ENCODE measurements at regions not wholly inside any gene's neighbourhood (a gene's known extent, or its start where the extent isn't known, plus 50 kb on each side); places are given as distances from the start of the nearest gene placed in this dataset.
"Not testable (repeated sequence)": the region's sequence is repeated elsewhere in the genome, so short reads cannot be mapped to it uniquely, and the experiment has no call there.

DNA sequence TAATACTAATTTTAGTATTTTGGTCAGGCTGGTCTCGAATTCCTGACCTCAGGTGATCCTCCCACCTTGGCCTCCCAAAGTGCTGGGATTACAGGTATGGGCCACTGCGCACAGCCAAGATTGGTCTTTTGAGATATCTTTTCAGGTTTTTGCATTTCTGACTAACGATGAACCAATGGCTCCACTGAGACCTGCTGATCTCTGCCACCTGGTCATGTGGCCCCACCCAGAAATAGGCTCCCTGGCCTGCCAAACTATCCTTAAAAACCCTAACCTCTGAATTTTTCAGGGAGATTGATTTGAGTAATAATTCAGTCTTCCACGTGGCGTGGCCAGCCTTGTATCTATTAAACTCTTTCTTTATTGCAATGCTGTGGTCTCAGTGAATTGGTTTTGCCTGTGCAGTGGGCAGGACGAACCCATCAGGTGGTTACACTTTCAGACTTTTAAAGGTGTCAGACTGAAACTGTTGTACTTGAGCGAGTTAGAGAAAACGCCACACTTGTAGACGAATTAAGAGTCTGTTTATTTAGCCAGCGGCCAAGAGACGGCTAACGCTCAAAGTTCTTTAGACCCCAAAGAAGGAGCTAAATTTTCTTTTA lies 85.8 kb upstream of the MSH6 start:
- Histone ChIP-seq H3K4me3 (replicated peaks; ENCODE audit: insufficient read depth, low read length) (no peak overlapping the region), H3K27me3 (ENCODE audit: insufficient read depth, poor library complexity, severe bottlenecking) (no peaks in the 10 kb centered on the region), H3K27ac (replicated peaks) (no peak overlapping the region)
- TF ChIP-seq, protein P1, sequence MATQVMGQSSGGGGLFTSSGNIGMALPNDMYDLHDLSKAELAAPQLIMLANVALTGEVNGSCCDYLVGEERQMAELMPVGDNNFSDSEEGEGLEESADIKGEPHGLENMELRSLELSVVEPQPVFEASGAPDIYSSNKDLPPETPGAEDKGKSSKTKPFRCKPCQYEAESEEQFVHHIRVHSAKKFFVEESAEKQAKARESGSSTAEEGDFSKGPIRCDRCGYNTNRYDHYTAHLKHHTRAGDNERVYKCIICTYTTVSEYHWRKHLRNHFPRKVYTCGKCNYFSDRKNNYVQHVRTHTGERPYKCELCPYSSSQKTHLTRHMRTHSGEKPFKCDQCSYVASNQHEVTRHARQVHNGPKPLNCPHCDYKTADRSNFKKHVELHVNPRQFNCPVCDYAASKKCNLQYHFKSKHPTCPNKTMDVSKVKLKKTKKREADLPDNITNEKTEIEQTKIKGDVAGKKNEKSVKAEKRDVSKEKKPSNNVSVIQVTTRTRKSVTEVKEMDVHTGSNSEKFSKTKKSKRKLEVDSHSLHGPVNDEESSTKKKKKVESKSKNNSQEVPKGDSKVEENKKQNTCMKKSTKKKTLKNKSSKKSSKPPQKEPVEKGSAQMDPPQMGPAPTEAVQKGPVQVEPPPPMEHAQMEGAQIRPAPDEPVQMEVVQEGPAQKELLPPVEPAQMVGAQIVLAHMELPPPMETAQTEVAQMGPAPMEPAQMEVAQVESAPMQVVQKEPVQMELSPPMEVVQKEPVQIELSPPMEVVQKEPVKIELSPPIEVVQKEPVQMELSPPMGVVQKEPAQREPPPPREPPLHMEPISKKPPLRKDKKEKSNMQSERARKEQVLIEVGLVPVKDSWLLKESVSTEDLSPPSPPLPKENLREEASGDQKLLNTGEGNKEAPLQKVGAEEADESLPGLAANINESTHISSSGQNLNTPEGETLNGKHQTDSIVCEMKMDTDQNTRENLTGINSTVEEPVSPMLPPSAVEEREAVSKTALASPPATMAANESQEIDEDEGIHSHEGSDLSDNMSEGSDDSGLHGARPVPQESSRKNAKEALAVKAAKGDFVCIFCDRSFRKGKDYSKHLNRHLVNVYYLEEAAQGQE (IDR thresholded peaks at IDR 0.05; ENCODE audit: insufficient replicate concordance, low read depth): no peak
- TF ChIP-seq, protein P2, sequence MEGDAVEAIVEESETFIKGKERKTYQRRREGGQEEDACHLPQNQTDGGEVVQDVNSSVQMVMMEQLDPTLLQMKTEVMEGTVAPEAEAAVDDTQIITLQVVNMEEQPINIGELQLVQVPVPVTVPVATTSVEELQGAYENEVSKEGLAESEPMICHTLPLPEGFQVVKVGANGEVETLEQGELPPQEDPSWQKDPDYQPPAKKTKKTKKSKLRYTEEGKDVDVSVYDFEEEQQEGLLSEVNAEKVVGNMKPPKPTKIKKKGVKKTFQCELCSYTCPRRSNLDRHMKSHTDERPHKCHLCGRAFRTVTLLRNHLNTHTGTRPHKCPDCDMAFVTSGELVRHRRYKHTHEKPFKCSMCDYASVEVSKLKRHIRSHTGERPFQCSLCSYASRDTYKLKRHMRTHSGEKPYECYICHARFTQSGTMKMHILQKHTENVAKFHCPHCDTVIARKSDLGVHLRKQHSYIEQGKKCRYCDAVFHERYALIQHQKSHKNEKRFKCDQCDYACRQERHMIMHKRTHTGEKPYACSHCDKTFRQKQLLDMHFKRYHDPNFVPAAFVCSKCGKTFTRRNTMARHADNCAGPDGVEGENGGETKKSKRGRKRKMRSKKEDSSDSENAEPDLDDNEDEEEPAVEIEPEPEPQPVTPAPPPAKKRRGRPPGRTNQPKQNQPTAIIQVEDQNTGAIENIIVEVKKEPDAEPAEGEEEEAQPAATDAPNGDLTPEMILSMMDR (IDR thresholded peaks at IDR 0.05; ENCODE audit: insufficient read depth, low read length): no peak
- no peak for DNase-seq (ENCODE audit: low read depth in 1 of 2, low spot score in 1 of 2)

- Histone ChIP-seq H3K27me3 (ENCODE audit: insufficient read depth, poor library complexity, severe bottlenecking) (no peaks in the 10 kb centered on the region), H3K27ac (replicated peaks) (no peak overlapping the region), H3K4me3 (replicated peaks; ENCODE audit: insufficient read depth, low read length) (no peak overlapping the region)
- TF ChIP-seq SPI1 (IDR thresholded peaks at IDR 0.05; ENCODE audit: borderline replicate concordance, low read depth): no peak
- TF ChIP-seq, protein P1 (IDR thresholded peaks at IDR 0.05; ENCODE audit: insufficient replicate concordance, low read depth): no peak
- TF ChIP-seq, protein P2 (IDR thresholded peaks at IDR 0.05; ENCODE audit: insufficient read depth, low read length): no peak
- TF ChIP-seq POLR2AphosphoS5 (IDR thresholded peaks at IDR 0.05; ENCODE audit: low read depth): no peak
- TF ChIP-seq GABPA (IDR thresholded peaks at IDR 0.05; ENCODE audit: low read depth): no peak
- DNase-seq (ENCODE audit: low read depth in 1 of 2, low spot score in 1 of 2): no peak
These were observed 86.5 kb upstream of the MSH6 start for GRCh38 chr2:47696478-47696831.

DNA sequence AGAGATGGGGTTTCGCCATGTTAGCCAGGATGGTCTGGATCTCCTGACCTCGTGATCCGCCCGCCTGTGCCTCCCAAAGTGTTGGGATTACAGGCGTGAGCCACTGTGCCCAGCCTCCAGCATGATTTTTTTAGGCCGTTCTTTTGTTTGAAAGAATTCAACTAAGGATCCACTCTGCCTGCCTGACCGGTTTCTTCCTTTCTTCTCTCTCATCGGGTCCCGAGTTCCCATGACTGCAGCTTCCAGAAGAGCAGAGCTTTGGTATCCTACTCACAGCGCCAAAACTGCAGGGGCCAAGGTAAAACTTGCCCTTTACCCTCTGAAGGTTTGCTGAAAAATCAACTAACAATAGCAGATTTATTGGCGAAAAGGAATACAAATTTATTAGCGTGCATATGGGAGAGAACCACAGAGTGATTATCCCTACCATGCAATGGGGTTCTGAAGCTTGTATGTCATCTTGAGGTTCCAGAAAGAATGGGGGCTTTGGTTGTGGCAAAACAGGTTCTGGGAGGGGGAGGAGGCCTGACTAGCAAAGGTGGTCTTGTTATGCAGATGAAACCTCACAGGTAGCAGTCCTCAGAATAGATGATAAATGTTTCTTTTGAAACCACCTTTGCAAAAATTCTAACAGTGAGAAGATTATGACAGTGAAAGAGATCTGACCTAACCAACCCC lies 87.0 kb upstream of the MSH6 start:
- Histone ChIP-seq H3K4me3 (replicated peaks; ENCODE audit: insufficient read depth, low read length) (no peak overlapping the region), H3K27ac (replicated peaks) (no peak overlapping the region), H3K27me3 (ENCODE audit: insufficient read depth, poor library complexity, severe bottlenecking) (no peaks in the 10 kb centered on the region)
- TF ChIP-seq, protein P2 (IDR thresholded peaks at IDR 0.05; ENCODE audit: insufficient read depth, low read length): no peak
- TF ChIP-seq, protein P1 (IDR thresholded peaks at IDR 0.05; ENCODE audit: insufficient replicate concordance, low read depth): no peak
- no peak for DNase-seq (ENCODE audit: low read depth in 1 of 2, low spot score in 1 of 2)

- H3K4me3 ChIP-seq (replicated peaks; ENCODE audit: insufficient read depth, low read length); H3K27ac ChIP-seq (replicated peaks): not testable (repeated sequence)
These were observed 88.5 kb upstream of the MSH6 start for GRCh38 chr2:47694451-47694850.

GRCh38 chr2:47690706-47691325 lies 92.1 kb upstream of the MSH6 start:
- not testable (repeated sequence) for H3K27ac ChIP-seq (replicated peaks); H3K27me3 ChIP-seq (ENCODE audit: insufficient read depth, poor library complexity, severe bottlenecking); H3K4me3 ChIP-seq (replicated peaks; ENCODE audit: insufficient read depth, low read length); DNase-seq (ENCODE audit: low read depth in 1 of 2, low spot score in 1 of 2)

More at GRCh38 chr2:47694451-47694850, 88.5 kb upstream of the MSH6 start:
- not testable (repeated sequence) for DNase-seq (ENCODE audit: low read depth in 1 of 2, low spot score in 1 of 2); H3K27me3 ChIP-seq (ENCODE audit: insufficient read depth, poor library complexity, severe bottlenecking)
